NCI-H2107 (cell line): ENCODE measurements at regions not wholly inside any gene's neighbourhood (a gene's known extent, or its start where the extent isn't known, plus 50 kb on each side); places are given as distances from the start of the nearest gene placed in this dataset.
"Not testable (repeated sequence)": the region's sequence is repeated elsewhere in the genome, so short reads cannot be mapped to it uniquely, and the experiment has no call there.

Source experiments
- DNase-seq: peaks from one replicate; lab custom pipeline; 2025; lab: John Stamatoyannopoulos, UW

GRCh38 chr6:48613231-48613949, 502.4 kb upstream of the PTCHD4 start:
- no peak for DNase-seq

DNA sequence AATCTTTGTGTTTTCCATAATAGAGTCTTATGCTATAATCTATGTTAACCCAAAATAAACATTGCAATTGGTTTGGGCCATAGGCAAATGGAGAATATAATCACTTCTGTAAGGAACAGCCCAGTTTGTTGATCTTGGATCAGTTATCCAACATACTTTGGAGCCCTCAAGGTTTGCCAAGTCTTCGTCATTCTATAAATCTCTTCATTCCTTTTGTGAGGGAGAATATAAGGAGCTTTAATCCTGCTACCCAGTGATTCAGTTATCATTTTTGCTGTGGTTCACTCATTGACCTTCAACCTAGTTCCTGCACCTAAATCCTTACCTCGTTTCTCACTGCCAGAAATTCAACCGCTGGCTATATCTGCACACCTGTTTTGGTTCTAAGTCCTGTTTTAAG, 500.3 kb upstream of the PTCHD4 start:
- no peak for DNase-seq

- DNase-seq = no peak
These were observed 499.8 kb upstream of the PTCHD4 start for GRCh38 chr6:48610846-48611245.

GRCh38 chr6:48606618-48607017, 495.6 kb upstream of the PTCHD4 start:
- DNase-seq = no peak

DNA sequence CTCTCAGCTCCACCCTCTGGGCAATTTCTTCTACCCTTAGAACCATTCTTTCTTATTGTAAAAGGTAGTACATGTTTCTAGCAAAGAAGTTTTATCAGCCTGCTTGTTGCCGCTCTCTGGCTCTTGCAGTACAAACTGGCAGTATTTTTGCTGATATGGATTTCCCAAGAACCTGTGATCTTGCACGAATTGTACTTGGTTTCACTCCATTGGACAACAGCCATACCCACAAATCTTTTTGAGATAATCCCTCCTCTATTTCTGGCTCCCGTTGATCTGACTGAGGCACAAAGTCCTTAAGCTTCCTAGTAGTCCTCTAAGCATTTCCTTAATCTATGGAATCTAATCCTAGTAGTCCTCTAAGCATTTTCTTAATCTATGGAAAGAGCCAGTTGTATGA, 487.0 kb upstream of the PTCHD4 start:
- no peak for DNase-seq

- no peak for DNase-seq
These were observed 485.8 kb upstream of the PTCHD4 start for GRCh38 chr6:48596830-48597229.

DNA sequence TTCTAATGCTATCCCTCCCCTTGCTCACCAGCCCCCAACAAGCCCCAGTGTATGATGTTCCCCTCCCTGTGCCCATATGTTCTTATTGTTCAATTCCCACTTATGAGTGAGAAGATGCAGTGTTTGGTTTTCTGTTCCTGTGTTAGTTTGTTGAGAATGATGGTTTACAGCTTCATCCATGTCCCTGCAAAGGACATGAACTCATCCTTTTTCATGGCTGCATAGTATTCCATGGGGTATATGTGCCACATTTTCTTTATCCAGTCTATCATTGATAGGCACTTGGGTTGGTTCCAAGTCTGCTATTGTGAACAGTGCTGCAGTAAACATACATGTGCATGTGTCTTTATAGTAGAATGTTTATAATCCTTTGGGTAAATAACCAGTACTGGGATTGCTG, 480.2 kb upstream of the PTCHD4 start:
- DNase-seq = not testable (repeated sequence)

DNA sequence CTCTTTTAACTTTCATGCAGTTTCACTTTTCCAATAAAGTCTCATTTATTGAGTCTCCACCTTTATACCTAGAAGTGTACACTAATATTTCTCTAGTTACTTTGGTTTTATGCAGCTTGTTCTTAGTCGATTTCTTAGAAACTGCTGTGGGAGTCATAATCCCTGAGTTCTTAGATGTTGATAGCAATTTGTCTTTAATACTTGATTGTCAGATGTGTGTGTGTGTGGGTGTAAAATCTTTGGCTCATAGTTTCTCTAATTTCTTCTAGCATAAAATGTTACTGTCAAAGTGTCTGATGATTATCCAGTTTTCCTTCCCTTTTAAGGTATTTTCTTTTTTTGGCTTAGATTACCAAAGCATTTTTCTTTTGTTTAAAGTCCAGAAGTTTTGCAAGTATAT, 473.8 kb upstream of the PTCHD4 start:
- no peak for DNase-seq

DNA sequence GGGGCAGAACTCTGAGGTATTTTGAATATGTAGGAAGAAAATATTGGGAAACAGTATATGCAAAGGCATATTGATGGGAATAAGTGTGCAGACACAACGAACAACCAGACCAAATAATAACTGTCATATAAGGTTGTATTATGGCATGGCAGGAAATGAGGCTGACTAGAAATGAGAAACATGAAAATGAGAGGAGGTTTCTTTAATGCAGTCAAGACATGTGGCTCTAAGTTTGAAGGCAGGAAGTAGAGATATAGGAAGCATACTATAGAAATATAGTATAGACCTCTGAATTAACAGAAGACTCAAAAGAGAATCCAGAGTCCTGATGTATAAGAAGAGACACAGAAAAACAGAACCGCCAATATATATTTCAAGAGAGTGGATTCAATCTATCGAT, 459.7 kb upstream of the PTCHD4 start:
- no peak for DNase-seq

GRCh38 chr6:48568856-48569255, 457.9 kb upstream of the PTCHD4 start:
- no peak for DNase-seq

DNA sequence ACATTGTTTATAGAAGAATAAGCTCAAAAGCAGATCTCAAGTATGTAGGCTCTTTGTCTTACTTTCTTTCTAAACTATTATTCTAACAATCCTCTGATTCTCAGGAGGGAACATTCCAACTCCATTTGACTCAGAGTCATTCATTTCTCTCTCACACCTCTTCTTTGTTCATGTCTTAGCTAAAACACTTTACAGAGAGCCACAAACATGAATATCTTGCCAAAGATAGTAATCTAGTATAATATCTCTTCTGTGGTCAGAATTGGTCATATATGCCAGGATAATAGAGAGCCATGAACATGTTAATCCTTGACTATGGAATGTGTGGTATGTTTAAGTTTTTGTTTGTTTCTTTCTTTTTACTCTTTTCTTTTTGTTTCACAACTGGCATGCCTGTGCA, 456.0 kb upstream of the PTCHD4 start:
- DNase-seq = no peak

DNA sequence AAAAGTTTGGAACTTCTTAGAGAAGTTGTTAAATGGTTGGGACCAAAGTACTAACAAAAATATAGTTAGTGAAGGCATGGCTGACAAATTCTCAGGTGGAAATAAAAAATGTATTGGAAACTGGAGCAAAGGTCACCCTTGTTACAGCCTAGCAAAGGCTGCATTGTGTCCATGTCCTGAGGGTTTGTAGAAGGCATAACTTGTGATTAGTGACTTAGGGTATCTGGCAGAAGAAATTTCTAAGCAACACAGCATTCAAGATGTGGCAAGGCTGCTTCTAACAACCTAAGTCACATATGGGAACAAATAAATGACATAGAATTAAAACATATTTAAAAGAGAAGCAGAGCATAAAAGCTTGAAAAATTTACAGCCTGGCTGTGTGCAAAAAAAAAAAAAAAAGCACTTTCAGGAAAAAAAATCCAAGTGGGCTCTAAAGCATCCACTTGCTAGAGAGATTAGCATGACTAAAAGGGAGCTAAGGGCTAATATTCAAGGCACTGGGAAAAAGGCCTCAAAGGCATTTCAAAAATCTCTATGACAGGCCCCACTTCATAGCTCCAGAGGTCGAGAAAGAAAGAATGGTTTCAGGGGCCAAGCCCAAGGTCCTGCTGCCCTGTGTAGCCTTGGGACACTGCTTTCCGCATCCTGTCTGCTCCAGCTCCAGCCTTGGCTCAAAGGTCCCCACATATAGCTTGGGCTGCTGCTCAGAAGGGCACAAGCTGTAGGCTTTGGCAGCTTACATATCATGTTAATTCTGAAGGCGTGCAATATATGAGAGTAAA, 453.2 kb upstream of the PTCHD4 start:
- no peak for DNase-seq

DNA sequence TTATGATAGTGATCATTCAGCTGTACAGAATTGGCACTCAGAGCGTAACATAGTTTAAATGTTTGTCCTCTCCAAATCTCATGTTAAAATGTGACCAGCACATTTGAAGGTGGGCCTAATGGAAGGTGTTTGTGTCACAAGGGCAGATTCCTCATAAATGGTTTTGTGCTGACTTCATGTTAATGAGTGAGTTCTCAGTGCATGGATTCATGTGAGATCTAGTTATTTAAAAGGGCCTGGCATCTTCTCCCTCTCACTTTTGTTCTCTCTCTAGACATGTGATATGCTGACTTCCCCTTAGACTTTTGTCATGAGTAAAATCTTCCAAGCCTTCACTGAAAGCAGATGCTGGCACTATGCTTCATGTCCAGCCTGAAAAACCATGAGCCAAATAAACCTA, 452.4 kb upstream of the PTCHD4 start:
- no peak for DNase-seq

- DNase-seq = no peak
These were observed 449.4 kb upstream of the PTCHD4 start for GRCh38 chr6:48560408-48560807.

DNA sequence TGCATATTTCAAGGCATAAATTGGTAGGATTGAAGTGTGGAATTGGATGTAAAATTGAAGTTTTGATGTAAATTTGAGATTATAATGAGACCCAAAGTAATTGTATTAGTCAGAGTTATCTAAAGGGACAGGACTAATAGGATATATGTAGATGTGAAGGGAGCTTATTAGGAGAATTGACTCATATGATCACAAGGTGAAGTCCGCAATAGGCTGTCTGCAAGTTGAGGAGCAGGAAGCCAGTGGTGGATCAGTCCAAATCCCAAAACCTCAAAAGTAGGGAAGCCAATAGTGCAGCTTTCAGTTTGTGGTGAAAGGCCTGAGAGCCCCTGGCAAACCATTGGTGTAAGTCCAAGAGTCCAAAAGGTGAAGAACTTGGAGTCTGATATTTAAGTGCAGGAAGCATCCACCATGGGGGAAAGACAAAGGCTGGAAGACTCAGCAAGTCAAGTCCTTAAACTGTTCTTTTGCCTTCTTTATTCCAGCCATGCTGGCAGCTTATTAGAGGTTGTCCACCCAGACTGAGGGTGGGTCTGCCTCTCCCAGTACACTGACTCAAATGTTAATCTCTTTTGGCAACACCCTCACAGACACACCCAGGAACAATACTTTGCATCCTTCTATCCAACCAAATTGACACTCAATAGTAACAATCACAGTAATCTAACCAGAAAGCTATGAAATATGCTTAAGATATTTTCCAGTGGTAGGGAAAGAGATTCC, 442.6 kb upstream of the PTCHD4 start:
- no peak for DNase-seq

- no peak for DNase-seq
These were observed 441.9 kb upstream of the PTCHD4 start for GRCh38 chr6:48552905-48553304.

DNA sequence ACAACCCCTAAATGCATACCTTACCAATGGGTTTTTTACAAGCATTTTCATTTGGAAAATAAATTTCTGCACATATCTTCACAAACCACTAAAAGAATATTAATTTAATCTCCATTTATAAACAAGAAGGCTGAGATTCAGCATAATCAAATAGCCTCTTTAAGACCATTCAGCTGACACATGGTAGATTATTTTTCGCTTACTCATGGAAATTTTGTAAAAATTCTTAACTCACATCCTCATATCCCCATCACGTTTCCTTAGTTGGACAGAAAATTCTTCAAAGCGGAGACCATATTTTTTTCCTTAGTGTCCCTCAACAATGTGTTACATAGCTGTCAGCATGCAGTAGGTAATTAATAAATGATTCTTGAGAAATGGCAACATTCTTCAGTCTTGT, 439.6 kb upstream of the PTCHD4 start:
- no peak for DNase-seq

DNA sequence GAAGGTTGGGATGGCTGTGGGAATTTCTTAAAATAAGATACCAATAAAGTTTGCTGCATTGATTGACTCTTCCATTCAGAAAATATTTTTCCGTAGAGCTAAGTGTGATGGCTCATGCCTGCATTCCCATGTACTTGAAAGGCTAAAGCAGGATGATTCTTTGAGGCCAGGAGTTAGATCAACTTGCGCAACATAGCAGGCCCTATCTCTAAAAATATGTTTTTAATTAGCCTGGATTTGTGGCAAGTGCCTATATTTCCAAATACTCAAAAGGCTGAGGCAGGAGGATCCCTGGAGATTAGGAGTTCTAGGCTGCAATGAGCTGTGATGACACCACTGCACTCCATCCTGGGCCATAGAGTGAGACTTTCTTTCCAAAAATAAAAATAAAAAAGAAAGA, 431.2 kb upstream of the PTCHD4 start:
- DNase-seq = no peak

- no peak for DNase-seq
These were observed 430.7 kb upstream of the PTCHD4 start for GRCh38 chr6:48541649-48542048.

- DNase-seq = no peak
These were observed 424.6 kb upstream of the PTCHD4 start for GRCh38 chr6:48535582-48536009.

GRCh38 chr6:48530978-48531377, 420.0 kb upstream of the PTCHD4 start:
- not testable (repeated sequence) for DNase-seq

GRCh38 chr6:48525849-48526248, 414.9 kb upstream of the PTCHD4 start:
- no peak for DNase-seq

DNA sequence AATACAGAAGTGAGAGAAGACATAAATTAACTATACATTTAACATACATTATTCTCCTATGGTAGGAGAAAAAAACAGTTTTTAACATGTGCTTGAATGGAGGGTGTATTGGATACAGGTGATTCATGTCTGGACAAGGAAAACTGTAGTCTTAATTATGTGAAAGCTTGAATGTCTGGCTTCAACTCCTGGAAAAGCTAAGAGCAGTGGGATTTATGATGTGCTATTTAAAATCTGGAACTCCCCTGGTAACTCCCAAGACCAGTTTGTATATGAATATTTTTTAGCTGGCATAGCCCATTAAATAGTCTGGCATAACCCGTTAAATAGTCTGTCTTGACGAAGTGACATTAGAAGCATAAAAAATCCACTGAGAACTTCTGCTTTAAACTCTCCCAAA, 410.0 kb upstream of the PTCHD4 start:
- no peak for DNase-seq
